ENCODE measurements at regions not wholly inside any gene's neighbourhood (a gene's known extent, or its start where the extent isn't known, plus 50 kb on each side); places are given as distances from the start of the nearest gene placed in this dataset.

DNA sequence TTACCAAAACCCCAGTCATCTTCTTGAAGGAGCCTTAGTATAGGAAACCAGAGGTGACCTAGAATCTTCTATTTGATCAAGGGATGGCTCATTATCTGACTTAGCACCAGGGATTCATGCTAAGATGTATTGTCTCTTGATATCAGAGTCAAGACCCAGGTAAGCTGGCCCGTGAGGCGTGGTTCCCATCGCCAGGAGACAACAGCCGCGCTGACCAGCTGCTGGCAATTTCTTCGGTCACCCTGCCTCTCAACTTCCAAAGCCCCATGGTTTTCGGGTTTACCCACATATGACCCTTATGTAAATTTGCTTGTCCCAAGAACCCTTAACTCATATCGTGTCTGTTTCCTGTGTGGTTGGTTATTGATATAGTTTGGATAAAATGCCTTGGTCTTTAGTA lies 77.7 kb upstream of the VSTM2B start:
- Mint-ChIP-seq H3K27me3 (ENCODE audit: low read depth) (peaks cover 40% of the 10 kb centered on the region), H3K9me3 (peaks cover 3% of the 10 kb centered on the region), H3K4me3 (no peak overlapping the region), H3K4me1 (no peaks in the 10 kb centered on the region), H3K27ac (no peak overlapping the region), H3K36me3 (ENCODE audit: low read depth) (no peaks in the 10 kb centered on the region)
- no peak for TF ChIP-seq CTCF (IDR thresholded peaks at IDR 0.05; ENCODE audit: unreplicated experiment in 3 of 3)

- Mint-ChIP-seq H3K4me1 (no peaks in the 10 kb centered on the region), H3K36me3 (ENCODE audit: low read depth) (no peaks in the 10 kb centered on the region), H3K27ac (no peak overlapping the region), H3K4me3 (no peak overlapping the region), H3K27me3 (ENCODE audit: low read depth) (peaks cover 34% of the 10 kb centered on the region), H3K9me3 (no peaks in the 10 kb centered on the region)
- TF ChIP-seq CTCF (IDR thresholded peaks at IDR 0.05; ENCODE audit: unreplicated experiment in 3 of 3) = no peak
These were observed 76.4 kb upstream of the VSTM2B start for GRCh38 chr19:29449371-29449770.

GRCh38 chr19:29450306-29450705 lies 75.5 kb upstream of the VSTM2B start:
- peaks cover 31% of the 10 kb centered on the region for H3K27me3 Mint-ChIP-seq (ENCODE audit: low read depth)
- H3K4me1 Mint-ChIP-seq = no peaks in the 10 kb centered on the region
- H3K9me3 Mint-ChIP-seq = no peaks in the 10 kb centered on the region
- H3K4me3 Mint-ChIP-seq = no peak overlapping the region
- no peak for TF ChIP-seq CTCF (IDR thresholded peaks at IDR 0.05; ENCODE audit: unreplicated experiment in 3 of 3)
- H3K27ac Mint-ChIP-seq = no peak overlapping the region
- no peaks in the 10 kb centered on the region for H3K36me3 Mint-ChIP-seq (ENCODE audit: low read depth)

DNA sequence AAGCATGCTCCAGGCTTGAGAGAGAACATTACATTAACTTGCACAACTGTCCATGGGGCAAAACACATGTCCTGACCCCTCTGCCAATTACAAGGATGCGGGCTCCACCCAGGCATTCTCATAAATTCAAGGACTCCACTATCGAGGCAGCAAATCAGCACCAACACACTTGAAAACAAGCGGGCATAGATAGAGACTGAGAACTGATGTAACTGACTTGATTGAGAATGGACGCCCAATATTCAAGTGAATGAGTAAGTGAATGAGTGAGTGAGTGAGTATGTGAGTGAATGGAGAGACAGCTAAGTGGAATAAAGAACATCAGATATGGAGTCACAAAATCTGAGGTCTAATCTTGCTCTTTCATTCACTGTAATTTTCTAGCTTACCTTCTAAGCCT lies 75.0 kb upstream of the VSTM2B start:
- TF ChIP-seq CTCF (IDR thresholded peaks at IDR 0.05; ENCODE audit: unreplicated experiment in 3 of 3) = no peak
- Mint-ChIP-seq H3K27ac (no peak overlapping the region), H3K27me3 (ENCODE audit: low read depth) (peaks cover 36% of the 10 kb centered on the region), H3K36me3 (ENCODE audit: low read depth) (no peaks in the 10 kb centered on the region), H3K9me3 (no peaks in the 10 kb centered on the region), H3K4me1 (no peaks in the 10 kb centered on the region), H3K4me3 (no peak overlapping the region)

GRCh38 chr19:29454109-29454508 lies 71.7 kb upstream of the VSTM2B start:
- H3K36me3 Mint-ChIP-seq (ENCODE audit: low read depth) = no peaks in the 10 kb centered on the region

More at GRCh38 chr19:29454109-29454508, 71.7 kb upstream of the VSTM2B start:
- TF ChIP-seq CTCF (IDR thresholded peaks at IDR 0.05; ENCODE audit: unreplicated experiment in 3 of 3) = no peak
- H3K4me3 Mint-ChIP-seq = no peak overlapping the region
- H3K27me3 Mint-ChIP-seq (ENCODE audit: low read depth) = peaks cover 35% of the 10 kb centered on the region
- H3K4me1 Mint-ChIP-seq = no peaks in the 10 kb centered on the region
- H3K27ac Mint-ChIP-seq = no peak overlapping the region
- H3K9me3 Mint-ChIP-seq = peaks cover 11% of the 10 kb centered on the region

Data from nephron (organoid).